Ishikawa (cell line): ENCODE measurements at regions not wholly inside any gene's neighbourhood (a gene's known extent, or its start where the extent isn't known, plus 50 kb on each side); places are given as distances from the start of the nearest gene placed in this dataset.
A peak's percentile ranks its signal among the peaks of the same experiment; 100 is the strongest.

Experiments used
- CEBPB ChIP-seq: IDR thresholded peaks from 2 replicates; pipeline ENCODE4 v1.6.1; 2012
- EP300 ChIP-seq: IDR thresholded peaks from 2 replicates; pipeline ENCODE4 v1.6.1; 2012; ENCODE audit warnings: borderline replicate concordance
- FOXM1 ChIP-seq: IDR thresholded peaks from 2 replicates; pipeline ENCODE4 v1.6.1; 2012; ENCODE audit warnings: low read depth, borderline replicate concordance
- RAD21 ChIP-seq: IDR thresholded peaks from 2 replicates; pipeline ENCODE4 v1.6.1; 2012; ENCODE audit warnings: low read depth
- TAF1 ChIP-seq: IDR thresholded peaks from 2 replicates; pipeline ENCODE4 v1.6.1; 2012; ENCODE audit warnings: low read depth, mild to moderate bottlenecking
- TCF12 ChIP-seq: IDR thresholded peaks from 2 replicates; pipeline ENCODE4 v1.6.1; 2012; ENCODE audit warnings: low read depth
- TF ChIP-seq, protein P1 (sequence below): IDR thresholded peaks from 2 replicates; pipeline ENCODE4 v1.6.1; 2012

- TF ChIP-seq RAD21: peak; percentile 61
- TF ChIP-seq EP300: no peak
- no peak for TF ChIP-seq CEBPB
- TF ChIP-seq FOXM1: no peak
- TF ChIP-seq, protein P1, sequence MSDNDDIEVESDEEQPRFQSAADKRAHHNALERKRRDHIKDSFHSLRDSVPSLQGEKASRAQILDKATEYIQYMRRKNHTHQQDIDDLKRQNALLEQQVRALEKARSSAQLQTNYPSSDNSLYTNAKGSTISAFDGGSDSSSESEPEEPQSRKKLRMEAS: no peak
- TF ChIP-seq TAF1: no peak
- no peak for TF ChIP-seq TCF12
These were observed 65.5 kb downstream of the GGTLC2 start for GRCh38 chr22:22709719-22710445.
